ENCODE measurements at regions not wholly inside any gene's neighbourhood (a gene's known extent, or its start where the extent isn't known, plus 50 kb on each side); places are given as distances from the start of the nearest gene placed in this dataset.
"Not testable (repeated sequence)": the region's sequence is repeated elsewhere in the genome, so short reads cannot be mapped to it uniquely, and the experiment has no call there.

GRCh38 chr15:31221936-31222515, 104.6 kb upstream of the KLF13 start:
- DNase-seq = no peak

- DNase-seq = peak; percentile 79
Observed at GRCh38 chr15:31222773-31223341, 103.8 kb upstream of the KLF13 start.

GRCh38 chr15:31223478-31224350, 102.9 kb upstream of the KLF13 start:
- DNase-seq = no peak

- not testable (repeated sequence) for DNase-seq
Observed at GRCh38 chr15:31224661-31225060, 102.0 kb upstream of the KLF13 start.

- no peak for DNase-seq
Observed at GRCh38 chr15:31225356-31225955, 101.2 kb upstream of the KLF13 start.

GRCh38 chr15:31226021-31226420, 100.6 kb upstream of the KLF13 start:
- no peak for DNase-seq

- DNase-seq = no peak
Observed at GRCh38 chr15:31227235-31227634, 99.4 kb upstream of the KLF13 start.

- DNase-seq = no peak
Observed at GRCh38 chr15:31228011-31228484, 98.6 kb upstream of the KLF13 start.

- no peak for DNase-seq
Observed at GRCh38 chr15:31228980-31229826, 97.4 kb upstream of the KLF13 start.

- DNase-seq = no peak
Observed at GRCh38 chr15:31230630-31231485, 95.8 kb upstream of the KLF13 start.

GRCh38 chr15:31234815-31235214, 91.8 kb upstream of the KLF13 start:
- DNase-seq = no peak

- DNase-seq = peak; percentile 52
Observed at GRCh38 chr15:31235311-31236183, 91.1 kb upstream of the KLF13 start.

- DNase-seq = no peak
Observed at GRCh38 chr15:31236184-31237042, 90.2 kb upstream of the KLF13 start.

- no peak for DNase-seq
Observed at GRCh38 chr15:31237043-31237324, 89.7 kb upstream of the KLF13 start.

GRCh38 chr15:31238906-31239305, 87.7 kb upstream of the KLF13 start:
- DNase-seq = no peak

- DNase-seq = no peak
Observed at GRCh38 chr15:31239409-31239808, 87.2 kb upstream of the KLF13 start.

- no peak for DNase-seq
Observed at GRCh38 chr15:31241888-31242522, 84.6 kb upstream of the KLF13 start.

GRCh38 chr15:31243895-31244294, 82.7 kb upstream of the KLF13 start:
- DNase-seq = no peak

- no peak for DNase-seq
Observed at GRCh38 chr15:31245135-31245689, 81.4 kb upstream of the KLF13 start.

Measured in NCI-H1417 treated with DMSO at 0.1 percent for 48 hours (cell line).